IMR-90 (cell line): ENCODE measurements at regions not wholly inside any gene's neighbourhood (a gene's known extent, or its start where the extent isn't known, plus 50 kb on each side); places are given as distances from the start of the nearest gene placed in this dataset.

Experiments
- ATAC-seq: fragments of 200-7000 bp; cut with Tn5 transposase; 2 replicates; pipeline ENCODE4 v1.9.1; 2020; ENCODE audit warnings: low read depth, mild to moderate bottlenecking, moderate library complexity
- BruUV-seq: library from RNA; stranded (reverse); fragments of 400-500 nt; replicated peaks from 2 replicates; lab custom pipeline; 2021; lab: Mats Ljungman, UMichigan
- CTCF ChIA-PET: fragments of 300-600 bp; formaldehyde crosslinking; extraction: SDS; loops from one replicate; lab custom pipeline; 2021; ENCODE audit warnings: antibody characterized with exemption; lab: Yijun Ruan, JAX
- POLR2A ChIA-PET: fragments of 300-600 bp; sonication (Branson Sonifier 250); formaldehyde crosslinking; loops from one replicate; lab custom pipeline; 2022; ENCODE audit warnings: antibody characterized with exemption; ENCODE audit not compliant: unreplicated experiment; lab: Charles Lee
- DNase-seq: peaks from one replicate; pipeline ENCODE4 v3.0.0; 2013
- H2AFZ ChIP-seq: replicated peaks from 2 replicates; pipeline ENCODE3; 2013; ENCODE audit warnings: low read length, mild to moderate bottlenecking; ENCODE audit not compliant: poor library complexity
- H2AK5ac ChIP-seq: 2 replicates; pipeline ENCODE4 v1.6.1; 2013; ENCODE audit warnings: low read depth, low read length, inconsistent platforms
- H2AK9ac ChIP-seq: replicated peaks from 2 replicates; pipeline ENCODE3; 2013; ENCODE audit warnings: mild to moderate bottlenecking, low read depth, low read length, moderate library complexity; ENCODE audit not compliant: poor library complexity
- H2BK120ac ChIP-seq: 2 replicates; pipeline ENCODE4 v1.6.1; 2013; ENCODE audit warnings: low read depth, low read length, inconsistent platforms
- H2BK15ac ChIP-seq: 3 replicates; pipeline ENCODE4 v1.6.1; 2013; ENCODE audit warnings: low read depth, low read length, inconsistent platforms
- H2BK20ac ChIP-seq: 2 replicates; pipeline ENCODE4 v1.6.1; 2013; ENCODE audit warnings: low read depth, mild to moderate bottlenecking, inconsistent platforms, low read length, moderate library complexity
- H2BK5ac ChIP-seq: 2 replicates; pipeline ENCODE4 v1.6.1; 2013; ENCODE audit warnings: mild to moderate bottlenecking, low read depth, low read length, inconsistent platforms; ENCODE audit not compliant: poor library complexity, severe bottlenecking
- H3K14ac ChIP-seq: replicated peaks from 2 replicates; pipeline ENCODE4 v1.6.1; 2013; ENCODE audit warnings: low read depth, low read length, inconsistent platforms
- H3K18ac ChIP-seq: 2 replicates; pipeline ENCODE4 v1.6.1; 2013; ENCODE audit warnings: low read depth, low read length, control low read depth
- H3K23ac ChIP-seq: 2 replicates; pipeline ENCODE4 v1.6.1; 2013; ENCODE audit warnings: low read depth, low read length, inconsistent platforms
- H3K27ac ChIP-seq: 2 replicates; pipeline ENCODE4 v1.5.1; 2013; ENCODE audit warnings: mild to moderate bottlenecking, control low read depth, low read length; ENCODE audit not compliant: insufficient read depth
- H3K27me3 ChIP-seq: 2 replicates; pipeline ENCODE4 v1.6.1; 2013; ENCODE audit warnings: low read length; ENCODE audit not compliant: control insufficient read depth, insufficient read depth
- H3K36me3 ChIP-seq: 2 replicates; pipeline ENCODE4 v1.6.1; 2013; ENCODE audit warnings: low read length, mixed read lengths; ENCODE audit not compliant: control insufficient read depth, insufficient read depth
- H3K4ac ChIP-seq: 2 replicates; pipeline ENCODE4 v1.6.1; 2013; ENCODE audit warnings: low read depth, low read length, inconsistent platforms
- H3K4me1 ChIP-seq: 2 replicates; pipeline ENCODE4 v1.6.1; 2013; ENCODE audit warnings: low read length, mixed read lengths; ENCODE audit not compliant: control insufficient read depth, insufficient read depth
- H3K4me2 ChIP-seq: 2 replicates; pipeline ENCODE4 v1.6.1; 2013; ENCODE audit warnings: low read depth, mild to moderate bottlenecking, control low read depth, low read length, moderate library complexity
- H3K4me3 ChIP-seq: 2 replicates; pipeline ENCODE4 v1.5.1; 2013; ENCODE audit warnings: low read depth, mild to moderate bottlenecking, control low read depth, low read length, moderate library complexity; ENCODE audit not compliant: insufficient read depth
- H3K56ac ChIP-seq: 2 replicates; pipeline ENCODE4 v1.6.1; 2013; ENCODE audit warnings: low read length, inconsistent platforms; ENCODE audit not compliant: insufficient read depth; ENCODE audit errors: extremely low read depth
- H3K79me1 ChIP-seq, 2 experiments: 2 replicates each; pipeline ENCODE4 v1.6.1; 2013; ENCODE audit warnings: low read length in 2 of 2, inconsistent platforms in 1 of 2, low read depth in 1 of 2
- H3K9ac ChIP-seq: 2 replicates; pipeline ENCODE4 v1.6.1; 2013; ENCODE audit warnings: low read depth, low read length, control low read depth
- H3K9me1 ChIP-seq: 2 replicates; pipeline ENCODE4 v1.6.1; 2013; ENCODE audit warnings: low read length, inconsistent platforms; ENCODE audit not compliant: insufficient read depth
- H3K9me3 ChIP-seq: 2 replicates; pipeline ENCODE4 v1.6.1; 2013; ENCODE audit warnings: low read length; ENCODE audit not compliant: control insufficient read depth, insufficient read depth
- H4K20me1 ChIP-seq: 2 replicates; pipeline ENCODE4 v1.6.1; 2013; ENCODE audit warnings: low read length, inconsistent platforms; ENCODE audit not compliant: insufficient read depth
- H4K5ac ChIP-seq: 2 replicates; pipeline ENCODE4 v1.6.1; 2013; ENCODE audit warnings: mild to moderate bottlenecking, low read depth, low read length, control low read depth
- H4K8ac ChIP-seq, 2 experiments: 2 replicates each; pipeline ENCODE4 v1.6.1; 2013; ENCODE audit warnings: low read depth in 2 of 2, low read length in 2 of 2, control low read depth in 1 of 2, inconsistent platforms in 1 of 2
- H4K91ac ChIP-seq: 2 replicates; pipeline ENCODE4 v1.6.1; 2013; ENCODE audit warnings: low read depth, low read length, inconsistent platforms; ENCODE audit not compliant: insufficient read depth
- BHLHE40 ChIP-seq: fragments of 150-350 bp; IDR thresholded peaks from 2 replicates; pipeline ENCODE4 v1.6.1; 2016; ENCODE audit warnings: mild to moderate bottlenecking, low read depth, low read length
- CEBPB ChIP-seq: IDR thresholded peaks from 2 replicates; pipeline ENCODE4 v1.6.1; 2012; ENCODE audit warnings: low read depth, low read length, improper control_type of control experiment
- CHD1 ChIP-seq: IDR thresholded peaks from 2 replicates; pipeline ENCODE4 v1.6.1; 2012; ENCODE audit warnings: low read depth, low read length, improper control_type of control experiment
- FOS ChIP-seq: fragments of 150-350 bp; IDR thresholded peaks from 2 replicates; pipeline ENCODE4 v1.6.1; 2016; ENCODE audit warnings: low read depth, low read length
- MAFK ChIP-seq: IDR thresholded peaks from 2 replicates; pipeline ENCODE4 v1.6.1; 2012; ENCODE audit warnings: low read depth, low read length, improper control_type of control experiment
- MAZ ChIP-seq: IDR thresholded peaks from 2 replicates; pipeline ENCODE4 v1.6.1; 2012; ENCODE audit warnings: low read depth, mild to moderate bottlenecking, low read length, improper control_type of control experiment, moderate library complexity, borderline replicate concordance
- MXI1 ChIP-seq: IDR thresholded peaks from 2 replicates; pipeline ENCODE4 v1.6.1; 2012; ENCODE audit warnings: low read depth, mild to moderate bottlenecking, low read length, moderate library complexity, borderline replicate concordance
- NFE2L2 ChIP-seq: fragments of 150-350 bp; IDR thresholded peaks from 2 replicates; pipeline ENCODE4 v1.6.1; 2016; ENCODE audit warnings: low read depth, mild to moderate bottlenecking, low read length
- POLR2A ChIP-seq: IDR thresholded peaks from 2 replicates; pipeline ENCODE4 v1.6.1; 2012; ENCODE audit warnings: mild to moderate bottlenecking, low read depth, low read length
- RAD21 ChIP-seq: IDR thresholded peaks from 2 replicates; pipeline ENCODE4 v1.6.1; 2012; ENCODE audit warnings: low read length, improper control_type of control experiment
- RCOR1 ChIP-seq: IDR thresholded peaks from 2 replicates; pipeline ENCODE4 v1.6.1; 2012; ENCODE audit warnings: mild to moderate bottlenecking, low read length, improper control_type of control experiment; ENCODE audit not compliant: insufficient replicate concordance
- RFX5 ChIP-seq: IDR thresholded peaks from 2 replicates; pipeline ENCODE4 v1.8.0; 2012; ENCODE audit warnings: low read depth, mild to moderate bottlenecking, low read length, moderate library complexity
- SMC3 ChIP-seq: fragments of 150-350 bp; IDR thresholded peaks from 2 replicates; pipeline ENCODE4 v1.6.1; 2016; ENCODE audit warnings: low read depth, mild to moderate bottlenecking, antibody characterized with exemption, low read length, moderate library complexity
- WGBS, 2 experiments: methylation state at CpG; one replicate each; pipeline versions ENCODE4 v1.1.5 to v1.1.7; 2013; ENCODE audit warnings: missing lambda C conversion rate in 2 of 2; ENCODE audit not compliant: insufficient read length in 1 of 2; ENCODE audit errors: extremely low coverage in 2 of 2; 5-methylcytosine and 5-hydroxymethylcytosine counted together
- dilution Hi-C: fragments of 300-500 bp; cut with HindIII; formaldehyde crosslinking; loops from one replicate; pipeline ENCODE4 v1.14.3; 2018; ENCODE audit warnings: low sequenced_read_pairs; ENCODE audit not compliant: unreplicated experiment
- in situ Hi-C: fragments of 300-500 bp; cut with MboI; formaldehyde crosslinking; loops from 3 replicates; pipeline ENCODE4 v1.14.3; 2019; ENCODE audit warnings: low sequenced_read_pairs, inconsistent platforms, mixed read lengths
- intact Hi-C: fragments of 100-400 bp; cut with micrococcal nuclease; formaldehyde crosslinking; loops from 2 replicates; pipeline ENCODE4 v1.10.0; 2022
- TF ChIP-seq, protein P1 (sequence below): conservative IDR thresholded peaks from 2 replicates; pipeline ENCODE4 v1.5.1; 2012; ENCODE audit warnings: mild to moderate bottlenecking, low read depth, low read length, improper control_type of control experiment
- TF ChIP-seq, protein P2 (sequence below): fragments of 150-350 bp; IDR thresholded peaks from 2 replicates; pipeline ENCODE4 v1.6.1; 2017; ENCODE audit warnings: mild to moderate bottlenecking, antibody characterized with exemption, low read length, low read depth
- TF ChIP-seq, protein P3 (sequence below): fragments of 150-350 bp; IDR thresholded peaks from 2 replicates; pipeline ENCODE4 v1.6.1; 2016; ENCODE audit warnings: low read depth, mild to moderate bottlenecking, low read length, moderate library complexity, borderline replicate concordance

DNA sequence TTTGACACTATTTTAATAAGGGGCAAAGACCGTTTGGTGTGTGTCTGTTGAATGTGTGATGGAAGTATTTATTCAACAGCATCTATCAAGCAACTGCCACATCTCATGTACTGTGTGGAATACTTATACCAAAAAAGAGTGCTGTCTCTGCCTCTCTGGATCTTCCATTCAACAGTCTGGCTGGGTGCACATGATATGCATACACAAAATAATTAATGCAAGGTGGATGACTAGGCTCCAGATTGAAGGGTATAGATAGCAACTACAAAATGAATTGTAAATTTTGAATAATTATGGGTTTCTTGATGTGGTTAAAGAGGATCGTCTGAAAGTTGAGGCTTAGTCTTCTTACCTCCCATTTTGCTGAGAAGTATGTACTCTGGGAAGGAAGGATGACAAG lies 145.9 kb upstream of the OTX2 start:
- dilution Hi-C loops (no loop called here), intact Hi-C loops (no loop called here), in situ Hi-C loops (no loop called here)
- Histone ChIP-seq H3K4me2 (no peak overlapping the region), H3K27me3 (no peaks in the 10 kb centered on the region), H3K79me1 (no peaks in the 10 kb centered on the region), H2AK5ac (no peak overlapping the region), H2BK5ac (no peak overlapping the region), H3K56ac (no peak overlapping the region), H3K4me3 (no peak overlapping the region), H3K23ac (no peak overlapping the region), H4K91ac (no peak overlapping the region), H3K9ac (no peak overlapping the region), H2AK9ac (no peak overlapping the region), H2BK20ac (no peak overlapping the region), H4K20me1 (no peaks in the 10 kb centered on the region), H2AFZ (no peak overlapping the region), H3K14ac (no peak overlapping the region), H4K8ac (no peak overlapping the region), H3K27ac (no peak overlapping the region), H4K5ac (no peak overlapping the region), H3K9me3 (no peaks in the 10 kb centered on the region), H3K9me1 (no peaks in the 10 kb centered on the region), H3K36me3 (no peaks in the 10 kb centered on the region), H2BK120ac (no peak overlapping the region), H2BK15ac (no peak overlapping the region), H3K4me1 (no peaks in the 10 kb centered on the region), H3K4ac (no peak overlapping the region), H3K18ac (no peak overlapping the region)
- POLR2A ChIA-PET: no interaction called here
- ATAC-seq: no peak
- CTCF ChIA-PET: no interaction called here
- no TSS peak for BruUV-seq
- DNase-seq: no peak
- no peak for TF ChIP-seq MAZ
- no peak for TF ChIP-seq CHD1
- TF ChIP-seq, protein P1, sequence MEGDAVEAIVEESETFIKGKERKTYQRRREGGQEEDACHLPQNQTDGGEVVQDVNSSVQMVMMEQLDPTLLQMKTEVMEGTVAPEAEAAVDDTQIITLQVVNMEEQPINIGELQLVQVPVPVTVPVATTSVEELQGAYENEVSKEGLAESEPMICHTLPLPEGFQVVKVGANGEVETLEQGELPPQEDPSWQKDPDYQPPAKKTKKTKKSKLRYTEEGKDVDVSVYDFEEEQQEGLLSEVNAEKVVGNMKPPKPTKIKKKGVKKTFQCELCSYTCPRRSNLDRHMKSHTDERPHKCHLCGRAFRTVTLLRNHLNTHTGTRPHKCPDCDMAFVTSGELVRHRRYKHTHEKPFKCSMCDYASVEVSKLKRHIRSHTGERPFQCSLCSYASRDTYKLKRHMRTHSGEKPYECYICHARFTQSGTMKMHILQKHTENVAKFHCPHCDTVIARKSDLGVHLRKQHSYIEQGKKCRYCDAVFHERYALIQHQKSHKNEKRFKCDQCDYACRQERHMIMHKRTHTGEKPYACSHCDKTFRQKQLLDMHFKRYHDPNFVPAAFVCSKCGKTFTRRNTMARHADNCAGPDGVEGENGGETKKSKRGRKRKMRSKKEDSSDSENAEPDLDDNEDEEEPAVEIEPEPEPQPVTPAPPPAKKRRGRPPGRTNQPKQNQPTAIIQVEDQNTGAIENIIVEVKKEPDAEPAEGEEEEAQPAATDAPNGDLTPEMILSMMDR: no peak
- TF ChIP-seq RFX5: no peak
- no peak for TF ChIP-seq RAD21
- TF ChIP-seq RCOR1: no peak
- TF ChIP-seq, protein P2, sequence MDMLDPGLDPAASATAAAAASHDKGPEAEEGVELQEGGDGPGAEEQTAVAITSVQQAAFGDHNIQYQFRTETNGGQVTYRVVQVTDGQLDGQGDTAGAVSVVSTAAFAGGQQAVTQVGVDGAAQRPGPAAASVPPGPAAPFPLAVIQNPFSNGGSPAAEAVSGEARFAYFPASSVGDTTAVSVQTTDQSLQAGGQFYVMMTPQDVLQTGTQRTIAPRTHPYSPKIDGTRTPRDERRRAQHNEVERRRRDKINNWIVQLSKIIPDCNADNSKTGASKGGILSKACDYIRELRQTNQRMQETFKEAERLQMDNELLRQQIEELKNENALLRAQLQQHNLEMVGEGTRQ: no peak
- TF ChIP-seq, protein P3, sequence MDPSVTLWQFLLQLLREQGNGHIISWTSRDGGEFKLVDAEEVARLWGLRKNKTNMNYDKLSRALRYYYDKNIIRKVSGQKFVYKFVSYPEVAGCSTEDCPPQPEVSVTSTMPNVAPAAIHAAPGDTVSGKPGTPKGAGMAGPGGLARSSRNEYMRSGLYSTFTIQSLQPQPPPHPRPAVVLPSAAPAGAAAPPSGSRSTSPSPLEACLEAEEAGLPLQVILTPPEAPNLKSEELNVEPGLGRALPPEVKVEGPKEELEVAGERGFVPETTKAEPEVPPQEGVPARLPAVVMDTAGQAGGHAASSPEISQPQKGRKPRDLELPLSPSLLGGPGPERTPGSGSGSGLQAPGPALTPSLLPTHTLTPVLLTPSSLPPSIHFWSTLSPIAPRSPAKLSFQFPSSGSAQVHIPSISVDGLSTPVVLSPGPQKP: no peak
- no peak for TF ChIP-seq FOS
- no peak for TF ChIP-seq MAFK
- TF ChIP-seq SMC3: no peak
- no peak for TF ChIP-seq CEBPB
- no peak for TF ChIP-seq MXI1
- TF ChIP-seq BHLHE40: no peak
- no peak for TF ChIP-seq POLR2A
- no peak for TF ChIP-seq NFE2L2
- no CpG with 5 or more reads among the region's 2 CpGs for WGBS, 2 experiments
